ENCODE measurements at regions not wholly inside any gene's neighbourhood (a gene's known extent, or its start where the extent isn't known, plus 50 kb on each side); places are given as distances from the start of the nearest gene placed in this dataset.

DNA sequence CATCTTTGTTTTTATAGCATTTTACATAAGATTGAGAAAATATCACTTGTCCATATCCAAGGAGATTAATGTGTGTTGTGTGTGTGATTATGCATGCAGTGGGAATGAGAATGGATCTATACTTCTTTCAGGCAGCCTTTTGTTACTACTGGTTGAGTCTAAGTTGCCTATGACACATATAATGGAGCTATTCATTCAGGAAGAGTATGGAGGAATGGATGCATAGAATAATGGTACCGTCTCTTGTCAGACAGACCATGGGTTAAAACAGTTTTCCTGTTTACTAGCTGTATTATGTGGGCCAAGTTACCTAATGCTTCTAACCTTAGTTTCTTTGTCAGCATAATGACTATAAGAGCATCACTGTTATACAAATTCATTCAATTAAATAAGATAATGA lies 155.4 kb upstream of the KYNU start:
- DNase-seq (ENCODE audit: low read depth in 2 of 2), result no peak
- TF ChIP-seq, protein P1, sequence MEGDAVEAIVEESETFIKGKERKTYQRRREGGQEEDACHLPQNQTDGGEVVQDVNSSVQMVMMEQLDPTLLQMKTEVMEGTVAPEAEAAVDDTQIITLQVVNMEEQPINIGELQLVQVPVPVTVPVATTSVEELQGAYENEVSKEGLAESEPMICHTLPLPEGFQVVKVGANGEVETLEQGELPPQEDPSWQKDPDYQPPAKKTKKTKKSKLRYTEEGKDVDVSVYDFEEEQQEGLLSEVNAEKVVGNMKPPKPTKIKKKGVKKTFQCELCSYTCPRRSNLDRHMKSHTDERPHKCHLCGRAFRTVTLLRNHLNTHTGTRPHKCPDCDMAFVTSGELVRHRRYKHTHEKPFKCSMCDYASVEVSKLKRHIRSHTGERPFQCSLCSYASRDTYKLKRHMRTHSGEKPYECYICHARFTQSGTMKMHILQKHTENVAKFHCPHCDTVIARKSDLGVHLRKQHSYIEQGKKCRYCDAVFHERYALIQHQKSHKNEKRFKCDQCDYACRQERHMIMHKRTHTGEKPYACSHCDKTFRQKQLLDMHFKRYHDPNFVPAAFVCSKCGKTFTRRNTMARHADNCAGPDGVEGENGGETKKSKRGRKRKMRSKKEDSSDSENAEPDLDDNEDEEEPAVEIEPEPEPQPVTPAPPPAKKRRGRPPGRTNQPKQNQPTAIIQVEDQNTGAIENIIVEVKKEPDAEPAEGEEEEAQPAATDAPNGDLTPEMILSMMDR (IDR thresholded peaks at IDR 0.05; ENCODE audit: low read depth, low read length), result no peak
- no peak overlapping the region for H3K4me3 ChIP-seq (replicated peaks in 1 of 2; ENCODE audit: low read depth in 2 of 2, low read length in 2 of 2)

DNA sequence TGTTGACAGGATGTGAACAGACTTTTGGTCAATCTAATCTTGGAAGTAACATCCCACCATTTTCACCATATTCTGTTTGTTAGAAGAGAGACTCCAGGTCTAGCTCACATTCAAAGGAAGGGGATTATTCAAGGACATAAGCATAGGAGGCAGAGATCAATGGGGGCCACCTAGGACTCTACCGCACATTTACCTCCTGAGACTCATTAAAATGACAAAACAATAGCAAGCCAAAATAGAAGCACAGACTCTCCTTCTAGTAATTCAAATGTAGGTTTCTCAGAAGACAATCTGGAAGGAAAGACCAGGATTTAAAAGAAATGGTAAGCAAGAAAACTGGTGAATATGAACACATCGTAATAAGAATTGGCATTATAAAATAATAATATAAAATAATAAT lies 156.4 kb upstream of the KYNU start:
- H3K4me3 ChIP-seq (replicated peaks in 1 of 2; ENCODE audit: low read depth in 2 of 2, low read length in 2 of 2), result no peak overlapping the region
- DNase-seq (ENCODE audit: low read depth in 2 of 2), result no peak
- TF ChIP-seq, protein P1 (IDR thresholded peaks at IDR 0.05; ENCODE audit: low read depth, low read length), result no peak

DNA sequence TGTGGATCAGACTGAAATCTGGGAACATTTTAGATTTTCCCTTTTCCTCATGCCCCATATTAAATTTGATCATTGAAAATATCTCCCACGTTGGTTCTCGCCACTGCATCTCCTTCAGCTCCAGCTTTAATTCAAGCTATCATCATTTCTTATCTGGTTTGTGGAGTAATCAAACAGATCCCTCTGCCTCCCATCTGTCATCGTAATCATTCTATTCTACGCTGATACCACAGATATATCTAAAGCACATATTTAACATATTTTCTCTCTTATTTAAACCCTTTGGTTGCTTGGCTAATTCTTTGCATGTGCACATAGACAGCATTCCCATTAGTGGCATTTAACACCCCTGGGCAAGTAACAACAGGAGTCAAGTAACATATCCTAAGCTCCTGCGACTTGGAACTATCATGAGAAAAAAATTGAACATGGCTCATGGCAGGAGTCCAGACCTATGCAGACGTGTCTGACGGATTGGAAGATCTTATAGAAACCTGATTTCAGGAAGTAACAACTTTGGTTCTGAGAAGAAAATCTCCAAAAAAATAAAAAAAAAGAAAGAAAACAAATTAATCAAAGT lies 158.8 kb upstream of the KYNU start:
- TF ChIP-seq, protein P1 (IDR thresholded peaks at IDR 0.05; ENCODE audit: low read depth, low read length), result no peak
- no peak overlapping the region for H3K4me3 ChIP-seq (replicated peaks in 1 of 2; ENCODE audit: low read depth in 2 of 2, low read length in 2 of 2)
- no peak for DNase-seq (ENCODE audit: low read depth in 2 of 2)

DNA sequence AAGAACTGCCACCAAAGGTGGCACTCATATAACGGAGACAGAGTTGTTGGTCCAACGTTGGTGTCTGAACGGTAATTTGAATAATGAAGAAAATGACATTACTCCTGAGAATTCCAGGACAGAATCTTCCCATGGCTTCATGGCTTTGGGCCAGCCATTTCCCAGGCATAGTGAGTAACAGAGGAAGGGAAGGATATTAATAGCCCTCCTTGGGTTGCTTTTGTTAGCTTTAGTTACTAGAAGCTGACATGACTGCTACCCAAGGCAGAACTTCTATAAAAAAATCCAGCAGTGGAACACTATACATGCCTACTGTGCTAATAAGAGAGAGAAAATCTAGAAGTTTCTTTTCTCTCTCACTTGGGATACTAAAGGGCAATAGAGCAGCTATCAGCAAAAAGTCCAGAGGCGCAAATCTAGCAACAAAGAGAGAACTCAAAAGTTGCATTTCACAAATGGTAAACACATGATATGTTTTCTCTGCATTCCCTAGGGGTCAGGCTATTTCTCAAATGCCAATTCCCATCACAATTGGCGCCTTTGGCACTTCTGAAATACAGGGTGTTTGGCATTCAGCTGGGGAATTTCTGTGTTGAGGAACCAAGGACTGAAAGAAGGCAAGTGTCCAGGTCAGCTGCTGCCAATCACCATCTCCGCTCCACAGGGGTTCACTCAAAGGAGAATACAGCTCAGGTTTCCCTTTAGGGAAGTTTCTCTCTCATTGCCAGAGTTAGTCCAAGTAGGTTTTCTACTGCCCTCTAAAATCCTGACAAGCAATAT lies 160.8 kb upstream of the KYNU start:
- TF ChIP-seq, protein P1 (IDR thresholded peaks at IDR 0.05; ENCODE audit: low read depth, low read length), result no peak
- DNase-seq (ENCODE audit: low read depth in 2 of 2), result peak; percentile 37 to 47
- no peak overlapping the region for H3K4me3 ChIP-seq (replicated peaks in 1 of 2; ENCODE audit: low read depth in 2 of 2, low read length in 2 of 2)

DNA sequence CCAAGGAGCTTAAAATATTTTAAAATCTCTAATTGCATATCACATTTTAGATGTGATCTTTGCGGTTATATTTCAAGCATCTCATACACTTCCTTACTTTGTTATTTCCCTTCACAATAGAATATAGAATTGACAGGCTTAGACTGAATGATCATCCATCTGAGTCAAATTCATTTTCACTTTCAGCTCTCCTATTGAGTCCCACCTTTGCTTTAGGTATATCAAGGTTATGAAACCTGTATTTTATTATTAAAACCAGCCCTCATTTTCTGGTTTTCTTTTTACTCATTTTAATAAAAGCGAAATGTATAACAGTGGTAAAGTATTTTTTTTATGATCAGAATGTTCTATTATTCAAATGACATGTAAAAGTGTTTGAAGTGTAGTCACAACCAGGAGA lies 162.9 kb upstream of the KYNU start:
- TF ChIP-seq, protein P1 (IDR thresholded peaks at IDR 0.05; ENCODE audit: low read depth, low read length), result no peak
- DNase-seq (ENCODE audit: low read depth in 2 of 2), result no peak
- no peak overlapping the region for H3K4me3 ChIP-seq (replicated peaks in 1 of 2; ENCODE audit: low read depth in 2 of 2, low read length in 2 of 2)

DNA sequence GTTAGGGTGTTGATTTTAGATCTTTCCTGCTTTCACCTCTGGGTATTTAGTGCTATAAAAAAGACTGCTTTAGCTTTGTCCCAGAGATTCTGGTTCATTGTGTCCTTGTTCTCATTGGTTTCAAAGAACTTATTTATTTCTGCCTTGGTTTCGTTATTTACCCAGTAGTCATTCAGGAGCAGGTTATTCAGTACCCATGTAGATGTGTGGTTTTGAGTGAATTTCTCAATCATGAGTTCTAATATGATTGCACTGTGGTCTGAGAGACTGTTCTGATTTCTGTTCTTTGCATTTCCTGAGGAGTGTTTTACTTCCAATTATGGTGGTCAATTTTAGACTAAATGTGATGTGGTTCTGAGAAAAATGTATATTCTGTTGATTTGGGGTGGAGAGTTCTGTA lies 167.1 kb upstream of the KYNU start:
- TF ChIP-seq, protein P1 (IDR thresholded peaks at IDR 0.05; ENCODE audit: low read depth, low read length), result no peak
- no peak overlapping the region for H3K4me3 ChIP-seq (replicated peaks in 1 of 2; ENCODE audit: low read depth in 2 of 2, low read length in 2 of 2)
- no peak for DNase-seq (ENCODE audit: low read depth in 2 of 2)
